Endothelial cell of umbilical vein (primary cell): ENCODE measurements at regions not wholly inside any gene's neighbourhood (a gene's known extent, or its start where the extent isn't known, plus 50 kb on each side); places are given as distances from the start of the nearest gene placed in this dataset.

Experiments
- BruUV-seq: library from RNA; stranded (reverse); fragments of 400-500 nt; replicated peaks from 2 replicates; lab custom pipeline; 2021; lab: Mats Ljungman, UMichigan
- CTCF ChIA-PET: fragments of 300-600, 350-600 bp; sonication (Branson Sonifier 250); formaldehyde crosslinking; loops from one replicate; lab custom pipeline; 2021; ENCODE audit warnings: antibody characterized with exemption, inconsistent platforms; lab: Charles Lee
- POLR2A ChIA-PET: fragments of 300-600, 350-600 bp; sonication (Branson Sonifier 250); formaldehyde crosslinking; loops from one replicate; lab custom pipeline; 2021; ENCODE audit warnings: antibody characterized with exemption, inconsistent platforms; lab: Charles Lee
- DNase-seq: peaks from one replicate; pipeline ENCODE4 v3.0.0-alpha.2; 2011; ENCODE audit warnings: low read depth, low spot score
- FAIRE-seq: peaks from 2 replicates; lab custom pipeline; 2011; peaks lifted over from hg19 to GRCh38; lab: Jason Lieb, UNC
- H2AFZ ChIP-seq: 2 replicates; pipeline ENCODE4 v1.6.0; 2012; ENCODE audit warnings: low read depth, low read length, control low read depth, inconsistent platforms
- H3K27ac ChIP-seq: 2 replicates; pipeline ENCODE4 v1.5.1; 2011; ENCODE audit warnings: low read depth, mild to moderate bottlenecking, control low read depth, low read length, moderate library complexity; ENCODE audit not compliant: insufficient read depth
- H3K27me3 ChIP-seq, 2 experiments: 2 replicates each; pipeline versions ENCODE4 v1.6.0 to v1.6.1; 2011; ENCODE audit warnings: low read length in 2 of 2, mixed read lengths in 1 of 2; ENCODE audit not compliant: control insufficient read depth in 2 of 2, insufficient read depth in 2 of 2
- H3K36me3 ChIP-seq, 2 experiments: 2 replicates in 1 of 2; 3 replicates in 1 of 2; pipeline ENCODE4 v1.5.1; 2011; ENCODE audit warnings: low read length in 2 of 2, mild to moderate bottlenecking in 1 of 2, moderate library complexity in 1 of 2; ENCODE audit not compliant: control insufficient read depth in 2 of 2, insufficient read depth in 2 of 2; ENCODE audit errors: extremely low read depth in 1 of 2
- H3K4me1 ChIP-seq: 3 replicates; pipeline ENCODE4 v1.5.1; 2011; ENCODE audit warnings: mild to moderate bottlenecking, low read length; ENCODE audit not compliant: control insufficient read depth, insufficient read depth; ENCODE audit errors: extremely low read depth
- H3K4me2 ChIP-seq: 2 replicates; pipeline ENCODE4 v1.6.1; 2011; ENCODE audit warnings: low read length, control low read depth, mixed read lengths; ENCODE audit not compliant: insufficient read depth
- H3K4me3 ChIP-seq, 3 experiments: fragments of 200-600 bp in 1 of 3; sonication (generic), shearing (Covaris generic) in 1 of 3; replicated peaks in 1 of 3; 2 replicates each; pipeline ENCODE4 v1.5.1; 2011 to 2016; ENCODE audit warnings: control low read depth in 3 of 3, low read length in 3 of 3, mild to moderate bottlenecking in 2 of 3, inconsistent platforms in 1 of 3, low read depth in 1 of 3, moderate library complexity in 1 of 3; ENCODE audit not compliant: insufficient read depth in 1 of 3
- H3K79me2 ChIP-seq: 2 replicates; pipeline ENCODE4 v1.6.0; 2012; ENCODE audit warnings: low read length, inconsistent platforms; ENCODE audit not compliant: control insufficient read depth, insufficient read depth
- H3K9ac ChIP-seq: replicated peaks from 2 replicates; pipeline ENCODE3; 2011; ENCODE audit warnings: low read length, control low read depth; ENCODE audit not compliant: insufficient read depth; ENCODE audit errors: extremely low read depth
- H3K9me1 ChIP-seq: replicated peaks from 3 replicates; pipeline ENCODE4 v1.6.0; 2011; ENCODE audit warnings: mild to moderate bottlenecking, low read length; ENCODE audit not compliant: control insufficient read depth, insufficient read depth; ENCODE audit errors: extremely low read depth
- H3K9me3 ChIP-seq: replicated peaks from 2 replicates; pipeline ENCODE4 v1.5.1; 2012; ENCODE audit warnings: low read length, inconsistent platforms; ENCODE audit not compliant: control insufficient read depth, insufficient read depth
- H4K20me1 ChIP-seq: replicated peaks from 2 replicates; pipeline ENCODE3; 2011; ENCODE audit warnings: mild to moderate bottlenecking, low read length; ENCODE audit not compliant: control insufficient read depth, insufficient read depth; ENCODE audit errors: extremely low read depth
- CTCF ChIP-seq, 2 donors: IDR thresholded peaks; 1 replicate in 1 of 2; 2 replicates in 1 of 2; pipeline ENCODE4 v1.5.1; 2011; ENCODE audit warnings: low read length in 2 of 2, mild to moderate bottlenecking in 2 of 2, moderate library complexity in 2 of 2, control low read depth in 1 of 2, inconsistent platforms in 1 of 2, low read depth in 1 of 2; ENCODE audit not compliant: insufficient read depth in 1 of 2; ENCODE audit errors: extremely low read depth in 1 of 2
- EZH2 ChIP-seq: IDR thresholded peaks from 2 replicates; pipeline ENCODE4 v1.6.1; 2012; ENCODE audit warnings: borderline replicate concordance, low read depth, mild to moderate bottlenecking, moderate library complexity, low read length, inconsistent platforms; ENCODE audit not compliant: severe bottlenecking
- FOS ChIP-seq: IDR thresholded peaks from 2 replicates; pipeline ENCODE4 v1.6.1; 2011; ENCODE audit warnings: mild to moderate bottlenecking, low read length, moderate library complexity, borderline replicate concordance; ENCODE audit not compliant: insufficient read depth
- GATA2 ChIP-seq: IDR thresholded peaks from 2 replicates; pipeline ENCODE4 v1.7.0; 2011; ENCODE audit warnings: low read depth, mild to moderate bottlenecking, moderate library complexity, mixed read lengths, low read length; ENCODE audit not compliant: insufficient read length, insufficient read depth
- JUN ChIP-seq: IDR thresholded peaks from 2 replicates; pipeline ENCODE4 v1.6.1; 2011; ENCODE audit warnings: borderline replicate concordance, low read depth; ENCODE audit not compliant: insufficient read length, insufficient read depth
- MAX ChIP-seq: IDR thresholded peaks from 2 replicates; pipeline ENCODE4 v1.6.1; 2011; ENCODE audit not compliant: insufficient read depth, insufficient read length
- MYC ChIP-seq: IDR thresholded peaks from one replicate; pipeline ENCODE4 v1.6.1; 2011; ENCODE audit warnings: mild to moderate bottlenecking, low read depth, low read length
- POLR2A ChIP-seq: IDR thresholded peaks from 2 replicates; pipeline ENCODE4 v1.6.1; 2012; ENCODE audit warnings: low read depth, mild to moderate bottlenecking, control low read depth, low read length
- POLR2AphosphoS5 ChIP-seq: IDR thresholded peaks from 2 replicates; pipeline ENCODE4 v1.6.1; 2012; ENCODE audit warnings: low read depth, mild to moderate bottlenecking, control low read depth, low read length, moderate library complexity; ENCODE audit not compliant: insufficient read depth
- dilution Hi-C: fragments of 300-500 bp; cut with MboI; formaldehyde crosslinking; loops from one replicate; pipeline ENCODE4 v1.15.0; 2019; ENCODE audit warnings: low sequenced_read_pairs; ENCODE audit not compliant: extremely low pct_ligation_motif_present
- intact Hi-C: fragments of 100-400 bp; cut with micrococcal nuclease; formaldehyde crosslinking; loops from one replicate; pipeline ENCODE4 v1.10.0; 2022

- intact Hi-C loops (loop anchor here (5.0 to 10.0 kb wide), 3 partner anchors 517 to 890 kb away; partner anchors contain the start of gene TLE3), dilution Hi-C loops (no loop called here)
- Histone ChIP-seq H2AFZ (no peak overlapping the region), H3K4me2 (no peak overlapping the region), H4K20me1 (no peaks in the 10 kb centered on the region), H3K9ac (no peak overlapping the region), H3K79me2 (no peaks in the 10 kb centered on the region), H3K9me1 (no peaks in the 10 kb centered on the region), H3K4me1 (peaks cover 4% of the 10 kb centered on the region), H3K4me3 (no peak overlapping the region), H3K27ac (no peak overlapping the region), H3K9me3 (no peaks in the 10 kb centered on the region), H3K36me3 (no peaks in the 10 kb centered on the region), H3K27me3 (peaks cover 2 to 5% of the 10 kb centered on the region in 2 experiments)
- FAIRE-seq (no peak), DNase-seq (no peak)
- BruUV-seq, result no TSS peak
- CTCF ChIA-PET, result no interaction called here
- POLR2A ChIA-PET, result no interaction called here
- TF ChIP-seq CTCF (IDR thresholded peaks at IDR 0.05; ENCODE audit: extremely low read depth in 1 of 2, insufficient read depth in 1 of 2, low read depth in 1 of 2, low read length in 2 of 2) (no peak), POLR2AphosphoS5 (no peak), MYC (no peak), EZH2 (no peak), MAX (no peak), JUN (no peak), FOS (no peak), POLR2A (no peak), GATA2 (no peak)
These were observed 124.8 kb downstream of the RPLP1 start for GRCh38 chr15:69577397-69577796.
